SU-DHL-6 (cell line): ENCODE measurements at regions not wholly inside any gene's neighbourhood (a gene's known extent, or its start where the extent isn't known, plus 50 kb on each side); places are given as distances from the start of the nearest gene placed in this dataset.

Experiments
- H2AFZ ChIP-seq: fragments of 200-600 bp; sonication (generic); 2 replicates; pipeline ENCODE4 v1.6.1; 2014; ENCODE audit warnings: low read depth, mild to moderate bottlenecking, moderate library complexity, mixed read lengths, antibody characterized with exemption, low read length; ENCODE audit not compliant: severe bottlenecking
- H3F3A ChIP-seq: fragments of 200-600 bp; shearing (Covaris generic); 2 replicates; pipeline ENCODE4 v1.6.0; 2016; ENCODE audit warnings: antibody characterized with exemption, mild to moderate bottlenecking; ENCODE audit not compliant: insufficient read depth
- H3K27ac ChIP-seq: fragments of 200-600 bp; sonication (generic); 2 replicates; pipeline ENCODE4 v1.5.1; 2016; ENCODE audit warnings: low read depth, mild to moderate bottlenecking, low read length, moderate library complexity, mixed read lengths
- H3K27me3 ChIP-seq: fragments of 200-600 bp; sonication (generic), shearing (Covaris generic); 2 replicates; pipeline ENCODE4 v1.6.0; 2014; ENCODE audit warnings: mild to moderate bottlenecking, low read length
- H3K36me3 ChIP-seq: fragments of 200-600 bp; sonication (generic); 2 replicates; pipeline ENCODE4 v1.6.1; 2014; ENCODE audit warnings: mild to moderate bottlenecking, low read length, mixed read lengths
- H3K4me2 ChIP-seq: fragments of 300-600, 200-600 bp; shearing (Covaris generic), sonication (generic); 2 replicates; pipeline ENCODE4 v1.6.0; 2014; ENCODE audit warnings: low read length, low read depth, mild to moderate bottlenecking; ENCODE audit not compliant: poor library complexity, severe bottlenecking
- H3K4me3 ChIP-seq: fragments of 200-600 bp; sonication (generic); 2 replicates; pipeline ENCODE4 v1.5.1; 2014; ENCODE audit warnings: antibody characterized with exemption, low read length, mild to moderate bottlenecking, mixed read lengths; ENCODE audit not compliant: insufficient read depth, poor library complexity, severe bottlenecking
- H3K79me2 ChIP-seq: fragments of 200-600 bp; sonication (generic); 2 replicates; pipeline ENCODE4 v1.6.1; 2014; ENCODE audit warnings: mild to moderate bottlenecking, low read length, moderate library complexity; ENCODE audit not compliant: insufficient read depth
- H3K9ac ChIP-seq: fragments of 200-600 bp; sonication (generic); 2 replicates; pipeline ENCODE4 v1.7.0; 2014; ENCODE audit warnings: mild to moderate bottlenecking, low read length
- H3K9me2 ChIP-seq: fragments of 200-600 bp; sonication (generic); replicated peaks from 2 replicates; pipeline ENCODE4 v1.6.1; 2014; ENCODE audit warnings: low read length; ENCODE audit not compliant: insufficient read depth
- H3K9me3 ChIP-seq: fragments of 200-600 bp; sonication (generic); 2 replicates; pipeline ENCODE4 v1.6.1; 2014; ENCODE audit warnings: low read length, mixed read lengths; ENCODE audit not compliant: insufficient read depth
- H4K20me1 ChIP-seq: fragments of 200-600 bp; sonication (generic); 2 replicates; pipeline ENCODE4 v1.6.1; 2014; ENCODE audit warnings: low read depth, mild to moderate bottlenecking, antibody characterized with exemption, low read length, moderate library complexity, mixed read lengths
- CTCF ChIP-seq: fragments of 200-600 bp; sonication (generic); IDR thresholded peaks from one replicate; pipeline ENCODE4 v1.5.1; 2017; ENCODE audit warnings: antibody characterized with exemption, mild to moderate bottlenecking, low read length, moderate library complexity; ENCODE audit not compliant: insufficient read depth, poor library complexity, severe bottlenecking
- EZH2phosphoT487 ChIP-seq: fragments of 200-600 bp; sonication (generic), shearing (Covaris generic); conservative IDR thresholded peaks from 2 replicates; pipeline ENCODE4 v1.6.1; 2018; ENCODE audit warnings: mild to moderate bottlenecking, antibody characterized with exemption, low read length, moderate library complexity, mixed read lengths

- H3F3A ChIP-seq = no peaks in the 10 kb centered on the region
- no peak overlapping the region for H3K9ac ChIP-seq
- H3K4me2 ChIP-seq = no peak overlapping the region
- no peaks in the 10 kb centered on the region for H3K9me3 ChIP-seq
- TF ChIP-seq CTCF (no peak), EZH2phosphoT487 (no peak)
- H2AFZ ChIP-seq = no peak overlapping the region
- H3K36me3 ChIP-seq = no peaks in the 10 kb centered on the region
- H3K4me3 ChIP-seq = no peak overlapping the region
- no peaks in the 10 kb centered on the region for H4K20me1 ChIP-seq
- H3K79me2 ChIP-seq = no peaks in the 10 kb centered on the region
- no peaks in the 10 kb centered on the region for H3K9me2 ChIP-seq
- no peak overlapping the region for H3K27ac ChIP-seq
- no peaks in the 10 kb centered on the region for H3K27me3 ChIP-seq
Observed at GRCh38 chr5:107020626-107021025, 650.1 kb downstream of the EFNA5 start.

- no peaks in the 10 kb centered on the region for H3K27me3 ChIP-seq
- no peak overlapping the region for H3K9ac ChIP-seq
- no peak overlapping the region for H3K4me3 ChIP-seq
- H3K4me2 ChIP-seq = no peak overlapping the region
- H3K9me2 ChIP-seq = no peaks in the 10 kb centered on the region
- H2AFZ ChIP-seq = no peak overlapping the region
- H3K36me3 ChIP-seq = no peaks in the 10 kb centered on the region
- H3K9me3 ChIP-seq = no peaks in the 10 kb centered on the region
- no peak overlapping the region for H3K27ac ChIP-seq
- TF ChIP-seq CTCF (no peak), EZH2phosphoT487 (no peak)
- H3F3A ChIP-seq = no peaks in the 10 kb centered on the region
- no peaks in the 10 kb centered on the region for H3K79me2 ChIP-seq
- H4K20me1 ChIP-seq = no peaks in the 10 kb centered on the region
Observed at GRCh38 chr5:107017616-107018015, 653.1 kb downstream of the EFNA5 start.

GRCh38 chr5:107012371-107012770 is 658.4 kb downstream of the EFNA5 start:
- Histone ChIP-seq H3K27ac (no peak overlapping the region), H4K20me1 (no peaks in the 10 kb centered on the region), H3K4me3 (no peak overlapping the region), H3K79me2 (no peaks in the 10 kb centered on the region), H2AFZ (no peak overlapping the region), H3K4me2 (no peak overlapping the region), H3F3A (no peaks in the 10 kb centered on the region), H3K27me3 (no peaks in the 10 kb centered on the region), H3K36me3 (no peaks in the 10 kb centered on the region), H3K9ac (no peak overlapping the region), H3K9me2 (no peaks in the 10 kb centered on the region), H3K9me3 (no peaks in the 10 kb centered on the region)
- TF ChIP-seq CTCF (no peak), EZH2phosphoT487 (no peak)
